ES-I3 (cell line): ENCODE measurements at regions not wholly inside any gene's neighbourhood (a gene's known extent, or its start where the extent isn't known, plus 50 kb on each side); places are given as distances from the start of the nearest gene placed in this dataset.
"Not testable (repeated sequence)": the region's sequence is repeated elsewhere in the genome, so short reads cannot be mapped to it uniquely, and the experiment has no call there.

Source experiments
- H3K36me3 ChIP-seq: 2 replicates; pipeline ENCODE4 v1.6.1; 2013; ENCODE audit warnings: mild to moderate bottlenecking, low read length, control low read depth, moderate library complexity; ENCODE audit not compliant: insufficient read depth
- H3K4me1 ChIP-seq: 2 replicates; pipeline ENCODE4 v1.6.1; 2013; ENCODE audit warnings: mild to moderate bottlenecking, control low read depth, low read length; ENCODE audit not compliant: insufficient read depth
- H3K9ac ChIP-seq: 2 replicates; pipeline ENCODE4 v1.6.1; 2013; ENCODE audit warnings: low read depth, mild to moderate bottlenecking, low read length, moderate library complexity
- H3K9me3 ChIP-seq: 2 replicates; pipeline ENCODE4 v1.6.1; 2013; ENCODE audit warnings: mild to moderate bottlenecking, low read length, moderate library complexity; ENCODE audit not compliant: control insufficient read depth, insufficient read depth

GRCh38 chrX:499870-500364 is 113.2 kb upstream of the PPP2R3B start:
- Histone ChIP-seq H3K9ac (peak overlapping the region; percentile 53), H3K4me1 (peaks cover 11% of the 10 kb centered on the region; the same call in 1 of the 2 replicates), H3K9me3 (no peaks in the 10 kb centered on the region), H3K36me3 (no peaks in the 10 kb centered on the region)

GRCh38 chrX:500481-501010 is 113.8 kb upstream of the PPP2R3B start:
- Histone ChIP-seq H3K9ac (peak overlapping the region; percentile 53), H3K9me3 (no peaks in the 10 kb centered on the region), H3K4me1 (peaks cover 11% of the 10 kb centered on the region; the same call in 1 of the 2 replicates), H3K36me3 (no peaks in the 10 kb centered on the region)

GRCh38 chrX:506341-506740 is 119.6 kb upstream of the PPP2R3B start:
- Histone ChIP-seq H3K9ac (no peak overlapping the region), H3K9me3 (no peaks in the 10 kb centered on the region), H3K36me3 (no peaks in the 10 kb centered on the region), H3K4me1 (0 out of 2 replicates have a peak, but pooled peaks cover 6% of the 10 kb centered on the region)

- H3K9ac ChIP-seq, result no peak overlapping the region
- H3K36me3 ChIP-seq, result no peaks in the 10 kb centered on the region
- H3K9me3 ChIP-seq, result no peaks in the 10 kb centered on the region
Measured at GRCh38 chrX:508163-508562, 121.5 kb upstream of the PPP2R3B start.

GRCh38 chrX:508821-509220 is 121.8 kb upstream of the SHOX start:
- H3K9ac ChIP-seq, H3K4me1 ChIP-seq, H3K9me3 ChIP-seq, H3K36me3 ChIP-seq: not testable (repeated sequence)

More at GRCh38 chrX:508163-508562, 121.5 kb upstream of the PPP2R3B start:
- H3K4me1 ChIP-seq, result 0 out of 2 replicates have a peak, but pooled peaks cover 6% of the 10 kb centered on the region

- H3K36me3 ChIP-seq, H3K4me1 ChIP-seq, H3K9me3 ChIP-seq, H3K9ac ChIP-seq: not testable (repeated sequence)
Measured at GRCh38 chrX:511089-511488, 119.5 kb upstream of the SHOX start.

- H3K9ac ChIP-seq, result no peak overlapping the region
- H3K9me3 ChIP-seq, result no peaks in the 10 kb centered on the region
- no peaks in the 10 kb centered on the region for H3K4me1 ChIP-seq
- H3K36me3 ChIP-seq, result no peaks in the 10 kb centered on the region
Measured at GRCh38 chrX:518319-518718, 112.3 kb upstream of the SHOX start.

GRCh38 chrX:519741-520140 is 110.8 kb upstream of the SHOX start:
- Histone ChIP-seq H3K4me1 (no peaks in the 10 kb centered on the region), H3K9ac (no peak overlapping the region), H3K9me3 (no peaks in the 10 kb centered on the region), H3K36me3 (no peaks in the 10 kb centered on the region)

- no peaks in the 10 kb centered on the region for H3K36me3 ChIP-seq
- no peak overlapping the region for H3K9ac ChIP-seq
- H3K9me3 ChIP-seq, result peaks cover 3% of the 10 kb centered on the region; the same call in 1 of the 2 replicates
- no peaks in the 10 kb centered on the region for H3K4me1 ChIP-seq
Measured at GRCh38 chrX:522456-522855, 108.1 kb upstream of the SHOX start.

GRCh38 chrX:525134-525533 is 105.5 kb upstream of the SHOX start:
- no peaks in the 10 kb centered on the region for H3K36me3 ChIP-seq
- peaks cover 3% of the 10 kb centered on the region; the same call in 1 of the 2 replicates for H3K9me3 ChIP-seq
- no peak overlapping the region for H3K9ac ChIP-seq
- no peaks in the 10 kb centered on the region for H3K4me1 ChIP-seq

GRCh38 chrX:526295-527224 is 104.0 kb upstream of the SHOX start:
- Histone ChIP-seq H3K4me1 (no peaks in the 10 kb centered on the region), H3K9me3 (peaks cover 3% of the 10 kb centered on the region; the same call in 1 of the 2 replicates), H3K36me3 (no peaks in the 10 kb centered on the region), H3K9ac (no peak overlapping the region)

- Histone ChIP-seq H3K9me3 (no peaks in the 10 kb centered on the region), H3K9ac (peak overlapping the region; percentile 10; the same call in 1 of the 2 replicates), H3K36me3 (no peaks in the 10 kb centered on the region), H3K4me1 (no peaks in the 10 kb centered on the region)
Measured at GRCh38 chrX:530726-531610, 99.6 kb upstream of the SHOX start.

GRCh38 chrX:531611-531936 is 99.0 kb upstream of the SHOX start:
- no peaks in the 10 kb centered on the region for H3K4me1 ChIP-seq
- H3K36me3 ChIP-seq, result no peaks in the 10 kb centered on the region
- H3K9me3 ChIP-seq, result no peaks in the 10 kb centered on the region
- H3K9ac ChIP-seq, result peak overlapping the region; percentile 10; the same call in 1 of the 2 replicates

- Histone ChIP-seq H3K36me3 (no peaks in the 10 kb centered on the region), H3K9me3 (no peaks in the 10 kb centered on the region), H3K9ac (no peak overlapping the region), H3K4me1 (no peaks in the 10 kb centered on the region)
Measured at GRCh38 chrX:534804-535203, 95.8 kb upstream of the SHOX start.
